GM19023 (cell line): ENCODE measurements at regions not wholly inside any gene's neighbourhood (a gene's known extent, or its start where the extent isn't known, plus 50 kb on each side); places are given as distances from the start of the nearest gene placed in this dataset.
"Not testable (repeated sequence)": the region's sequence is repeated elsewhere in the genome, so short reads cannot be mapped to it uniquely, and the experiment has no call there.

ENCODE experiments used
- ATAC-seq: cut with Tn5 transposase; IDR thresholded peaks from one replicate; pipeline ENCODE4 v1.9.1; 2021; ENCODE audit warnings: mild to moderate bottlenecking, moderate library complexity; ENCODE audit not compliant: unreplicated experiment

GRCh38 chr1:214141486-214141885 lies 139.5 kb upstream of the SMYD2 start:
- ATAC-seq = no peak

DNA sequence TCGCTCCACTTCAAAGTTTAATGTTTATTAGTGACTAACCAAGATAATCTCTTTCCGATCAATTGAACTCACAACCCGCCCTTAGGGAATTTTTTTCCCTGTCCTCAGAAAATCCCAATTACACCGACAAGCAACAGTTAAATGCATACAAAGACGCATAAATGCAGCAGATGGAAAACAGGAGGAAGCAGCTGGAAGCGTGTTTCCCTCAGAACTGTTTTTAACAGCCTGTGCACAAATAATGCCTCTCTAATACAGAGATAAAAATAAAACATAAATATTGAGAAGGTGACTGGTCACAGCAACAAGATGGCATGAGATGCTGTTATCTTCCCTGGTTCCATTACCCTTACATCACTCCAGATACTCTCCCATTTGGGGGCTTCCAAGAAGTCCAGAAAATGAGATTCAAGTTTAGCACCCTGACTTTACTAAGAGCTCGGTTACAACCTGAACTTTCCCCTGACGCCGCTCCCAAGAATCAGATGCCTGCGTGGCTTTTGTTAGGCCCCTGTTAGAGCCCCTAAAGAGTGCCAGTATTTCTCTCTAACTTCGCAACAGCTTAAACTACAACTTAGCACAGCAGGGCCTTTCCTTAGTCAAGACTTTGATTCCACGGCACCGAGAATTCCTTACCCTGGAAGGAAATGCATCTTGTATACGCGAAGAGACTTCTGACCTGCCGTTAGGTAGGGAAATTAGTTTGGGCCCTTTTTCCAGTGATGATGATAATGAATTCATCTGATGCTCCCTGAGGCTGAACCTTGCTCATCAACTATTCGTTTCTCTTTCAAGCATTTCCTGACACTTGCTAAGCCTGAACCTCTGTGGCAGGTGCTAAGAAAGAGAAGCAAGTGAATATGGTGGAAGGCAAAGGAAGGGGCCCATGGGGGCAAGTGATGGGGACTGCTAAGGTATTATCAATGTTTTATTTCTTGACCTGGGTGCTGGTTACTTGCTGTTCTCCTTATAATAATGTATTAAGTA lies 137.7 kb upstream of the SMYD2 start:
- ATAC-seq = no peak

GRCh38 chr1:214144521-214144920 lies 136.4 kb upstream of the SMYD2 start:
- ATAC-seq = not testable (repeated sequence)

- no peak for ATAC-seq
Measured at GRCh38 chr1:214146523-214146922, 134.4 kb upstream of the SMYD2 start.

DNA sequence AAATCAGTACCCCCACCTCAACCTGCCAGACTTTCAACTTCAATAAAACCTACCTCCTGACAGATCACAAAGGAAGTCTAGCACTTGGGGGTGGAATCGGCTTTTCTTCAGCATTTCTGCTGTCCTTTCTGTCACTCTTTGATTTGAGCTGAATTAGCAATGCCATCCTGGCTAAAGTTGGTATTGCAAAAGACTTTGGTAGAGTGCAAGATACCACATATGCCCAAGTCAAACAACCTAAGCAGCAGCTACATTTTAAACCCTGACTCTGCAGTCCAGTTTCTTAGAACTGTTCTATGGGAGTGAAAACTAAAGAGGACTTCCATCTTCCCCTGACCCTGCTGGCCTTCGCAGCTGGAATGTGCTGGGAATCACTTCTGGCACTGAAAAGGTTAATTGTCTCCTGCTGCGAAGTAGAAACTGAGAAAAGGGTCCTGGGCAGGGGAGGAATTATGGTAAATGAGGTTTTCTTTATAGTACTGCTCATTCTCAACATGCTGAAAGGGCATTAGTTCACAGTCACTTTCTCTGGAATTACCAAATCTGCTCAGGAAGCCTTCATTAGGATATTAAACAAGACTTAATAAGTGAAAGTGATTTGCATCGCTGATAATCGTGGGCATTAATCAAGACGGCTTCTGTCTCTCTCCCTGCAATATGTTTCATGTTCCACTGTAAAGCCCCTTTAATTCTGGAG lies 126.2 kb upstream of the SMYD2 start:
- no peak for ATAC-seq

DNA sequence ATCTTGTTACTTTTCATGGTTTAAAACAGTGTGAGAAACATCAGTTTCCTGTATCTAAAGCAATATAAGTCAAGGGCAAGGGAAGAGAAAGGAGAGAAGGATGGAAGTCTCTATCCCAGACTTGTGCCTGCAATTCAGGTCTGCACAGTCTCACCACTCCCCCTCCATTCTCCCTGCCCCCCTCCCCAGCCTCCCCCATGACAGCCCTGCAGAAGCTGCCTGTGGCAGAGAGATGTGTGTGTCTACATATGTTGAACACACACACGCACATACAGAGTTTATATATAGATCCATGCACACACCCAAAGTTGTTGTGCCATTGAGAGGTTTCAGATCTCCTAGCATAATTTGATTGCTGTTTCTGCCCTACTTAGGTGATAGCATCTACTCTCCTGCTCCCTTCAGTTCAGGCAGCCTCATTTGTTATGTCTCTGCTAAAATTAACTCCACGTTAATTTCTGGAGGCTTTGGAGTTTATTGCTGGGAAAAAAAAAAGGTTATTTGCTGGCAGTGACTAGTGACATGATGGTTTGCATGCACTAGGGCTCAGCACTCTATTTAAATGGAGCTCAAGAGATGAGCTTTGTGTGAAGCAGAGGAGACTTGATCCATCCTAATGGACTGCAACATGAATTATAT lies 124.9 kb upstream of the SMYD2 start:
- ATAC-seq = no peak

DNA sequence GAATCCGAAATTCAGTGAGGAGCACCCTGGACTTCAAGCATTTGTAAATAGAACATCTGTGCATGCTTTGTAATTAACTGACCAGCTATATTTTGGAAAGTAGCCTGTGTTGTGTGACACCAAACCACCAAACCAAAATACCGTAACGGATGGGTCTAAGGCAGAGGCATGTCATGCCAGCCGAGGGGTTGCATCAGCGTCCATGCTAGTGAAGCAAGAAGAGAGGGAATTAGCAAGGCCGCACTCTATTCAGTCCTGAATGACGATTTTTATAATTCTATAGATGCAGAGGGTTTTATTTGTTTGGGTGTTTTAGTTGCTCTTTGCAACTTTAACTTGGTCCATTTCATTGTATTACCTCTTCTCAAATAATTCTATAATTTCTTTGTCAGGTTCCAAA lies 116.8 kb upstream of the SMYD2 start:
- ATAC-seq = no peak

DNA sequence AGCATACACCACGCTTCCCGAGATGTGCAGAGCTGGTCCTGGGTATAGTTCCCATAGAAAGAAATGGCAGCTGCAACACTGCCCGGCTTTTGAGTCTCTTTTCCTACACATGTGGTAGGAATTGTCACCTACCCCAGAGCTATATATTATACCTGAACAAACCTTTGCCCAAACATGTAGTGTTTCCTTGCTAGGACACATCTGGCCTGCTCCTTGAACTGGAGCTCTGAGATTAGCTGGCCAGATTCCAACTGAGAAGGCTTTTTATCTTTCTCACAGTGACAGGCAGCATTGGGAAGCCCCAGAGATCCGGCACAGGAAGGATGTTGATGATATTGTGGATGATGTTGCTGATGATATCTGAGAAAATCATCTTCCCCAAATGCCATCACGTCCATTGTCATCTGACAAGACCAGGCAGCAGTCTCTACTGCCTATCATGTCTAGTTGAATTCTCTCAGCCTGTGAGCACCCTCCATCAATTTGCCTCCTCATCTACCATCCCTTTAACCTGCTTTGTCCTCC lies 115.0 kb upstream of the SMYD2 start:
- no peak for ATAC-seq

- ATAC-seq = no peak
Measured at GRCh38 chr1:214174508-214175199, 106.3 kb upstream of the SMYD2 start.

GRCh38 chr1:214178102-214178501 lies 102.9 kb upstream of the SMYD2 start:
- ATAC-seq = no peak

- no peak for ATAC-seq
Measured at GRCh38 chr1:214184992-214185391, 96.0 kb upstream of the SMYD2 start.

DNA sequence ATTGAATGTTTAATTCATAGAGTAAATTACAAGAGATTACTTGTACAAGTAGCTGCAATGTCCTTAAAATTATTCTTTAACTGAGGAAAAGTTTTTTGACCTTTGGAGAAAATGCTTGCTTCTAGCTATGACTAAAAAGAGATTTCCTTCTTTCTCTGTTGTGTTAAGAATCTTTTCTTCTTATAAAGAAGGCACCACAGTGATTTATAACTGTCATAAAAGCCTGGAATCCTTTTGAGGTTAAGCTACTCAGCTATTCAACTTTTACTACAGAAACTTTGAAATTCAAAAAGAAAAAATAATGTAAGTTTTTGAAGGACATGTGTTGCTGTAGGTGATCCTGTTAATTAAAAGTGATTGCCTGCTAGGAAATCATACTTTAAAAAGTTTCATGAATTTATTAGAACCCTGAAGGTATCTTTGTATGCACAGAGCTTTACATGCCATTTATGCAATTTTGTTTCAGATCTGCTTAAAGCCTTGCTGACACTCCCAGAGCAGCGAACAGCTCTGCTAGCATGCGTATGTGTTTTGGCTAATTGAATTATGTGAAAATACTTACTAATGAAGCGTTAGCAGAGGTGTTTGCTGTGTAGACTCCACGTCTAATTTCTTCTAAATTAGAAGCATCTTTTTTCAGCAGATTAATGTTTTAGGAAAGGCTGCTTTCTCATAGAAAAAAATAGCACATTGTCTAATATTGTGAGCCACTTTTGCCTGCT lies 94.7 kb upstream of the SMYD2 start:
- ATAC-seq = no peak

GRCh38 chr1:214187121-214187900 lies 93.6 kb upstream of the SMYD2 start:
- ATAC-seq = no peak

DNA sequence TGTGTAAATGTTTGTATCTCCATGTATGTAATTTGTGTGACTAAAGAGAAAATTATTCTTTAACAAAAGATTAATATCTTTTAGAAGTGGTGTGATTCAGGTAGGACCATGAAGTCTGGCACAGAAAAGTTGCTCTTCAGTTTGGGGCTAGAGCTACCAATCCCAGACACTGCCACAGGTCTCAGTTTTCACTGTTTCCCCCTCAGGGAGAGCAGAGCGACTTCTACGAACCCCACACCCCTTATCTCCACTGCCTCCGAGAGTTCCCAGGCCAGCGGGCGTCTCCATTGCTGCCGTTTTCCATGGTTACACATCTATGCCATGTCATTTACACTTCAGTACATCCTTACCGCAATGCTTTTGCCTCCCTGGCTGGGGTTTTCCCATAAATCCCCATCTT lies 93.0 kb upstream of the SMYD2 start:
- no peak for ATAC-seq

DNA sequence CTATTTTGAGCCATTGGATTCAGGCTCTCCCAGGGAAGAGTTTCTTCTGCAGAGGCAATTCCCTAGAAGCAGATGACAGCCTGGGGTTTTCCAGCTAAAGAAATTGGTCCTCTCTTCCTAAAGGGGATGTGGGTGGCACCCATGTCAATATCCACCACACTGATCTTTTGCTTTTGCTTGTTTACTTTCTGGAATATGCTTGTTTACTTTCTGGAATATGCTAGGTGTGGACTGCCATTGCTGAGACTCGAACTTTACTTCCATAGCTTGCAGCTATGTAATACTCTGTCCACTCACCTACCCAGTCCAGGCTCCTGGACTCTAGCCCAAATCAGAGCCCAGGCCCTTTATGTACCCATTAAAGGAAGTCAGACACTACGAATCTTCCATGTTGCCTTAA lies 92.1 kb upstream of the SMYD2 start:
- ATAC-seq = no peak

DNA sequence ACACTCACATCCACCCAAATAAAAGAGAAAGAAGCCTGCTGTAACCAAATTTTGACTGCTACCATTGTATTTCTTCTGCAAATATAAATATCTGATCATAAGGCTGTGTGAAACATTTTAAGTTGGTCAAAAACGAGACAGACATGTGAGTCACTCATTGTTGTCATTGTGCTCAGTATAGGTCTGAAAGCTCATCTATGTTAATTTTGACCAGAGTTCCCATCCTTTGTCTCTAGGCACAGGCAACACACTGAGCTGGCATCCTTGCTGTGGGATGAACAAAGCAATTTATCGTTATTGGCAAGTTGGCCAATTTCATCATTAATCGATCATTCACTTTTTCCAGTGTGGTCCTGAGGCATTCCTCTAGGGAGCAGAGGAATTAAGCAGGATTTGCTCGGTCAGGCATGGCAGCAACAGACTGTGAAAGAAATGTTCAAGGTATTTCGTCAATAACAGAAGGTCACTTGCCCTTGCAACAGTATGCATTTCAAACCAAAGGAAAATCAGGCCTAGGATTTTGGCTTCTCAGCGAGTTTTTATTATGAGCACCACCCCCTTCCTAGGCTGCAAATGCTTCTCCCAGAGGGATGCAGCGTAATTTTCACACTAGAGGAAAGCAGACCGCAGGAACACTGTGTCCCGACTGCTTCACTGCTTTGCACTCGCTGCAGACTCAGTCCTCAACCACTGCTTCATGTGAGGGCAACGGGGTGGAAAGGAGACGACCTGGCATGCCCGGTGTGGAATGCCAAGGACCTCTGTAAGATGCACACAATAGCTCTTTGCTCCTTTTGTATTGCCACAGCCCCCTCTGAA lies 87.9 kb upstream of the SMYD2 start:
- no peak for ATAC-seq

DNA sequence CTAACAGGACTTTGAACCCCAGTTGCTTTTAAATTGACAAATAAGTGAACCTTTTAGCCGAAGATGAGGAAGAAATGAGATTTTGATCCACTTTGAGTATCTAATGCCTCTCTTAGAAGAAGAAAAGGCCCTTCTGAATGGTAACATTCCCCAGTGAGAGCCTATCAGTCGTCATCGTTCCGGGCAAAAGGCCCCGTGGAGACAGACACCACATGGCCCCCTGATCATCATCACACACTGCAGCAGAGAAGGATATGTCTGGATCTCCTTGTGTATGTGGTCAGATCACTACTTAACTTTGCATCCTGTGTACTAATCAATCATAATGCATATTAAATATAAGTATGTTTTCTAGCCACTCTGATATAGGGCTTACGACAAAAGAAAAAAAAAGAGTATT lies 87.3 kb upstream of the SMYD2 start:
- ATAC-seq = no peak

GRCh38 chr1:214198571-214198970 lies 82.4 kb upstream of the SMYD2 start:
- ATAC-seq = no peak

- no peak for ATAC-seq
Measured at GRCh38 chr1:214199585-214199984, 81.4 kb upstream of the SMYD2 start.
